T-helper 2 cell treated with Interferon-gamma antibody and Interleukin-4, amounts not matched to agents 5 μg/mL and 100 μg/mL, for 36 hours (primary cell): ENCODE measurements at regions not wholly inside any gene's neighbourhood (a gene's known extent, or its start where the extent isn't known, plus 50 kb on each side); places are given as distances from the start of the nearest gene placed in this dataset.

Experiments used
- DNase-seq: peaks from one replicate; pipeline ENCODE4 v3.0.0; 2021; ENCODE audit warnings: low spot score
- H3K27ac Mint-ChIP-seq: one replicate; pipeline ENCODE4 v1.8.0; 2021; ENCODE audit warnings: mild to moderate bottlenecking, mixed read lengths
- H3K27me3 Mint-ChIP-seq: one replicate; pipeline ENCODE4 v1.8.0; 2021; ENCODE audit warnings: low read depth, mixed read lengths
- H3K36me3 Mint-ChIP-seq: one replicate; pipeline ENCODE4 v1.8.0; 2021; ENCODE audit warnings: low read depth, mixed read lengths
- H3K4me1 Mint-ChIP-seq: one replicate; pipeline ENCODE4 v1.8.0; 2021; ENCODE audit warnings: low read depth, mixed read lengths
- H3K4me3 Mint-ChIP-seq: one replicate; pipeline ENCODE4 v1.8.0; 2022; ENCODE audit warnings: mild to moderate bottlenecking, moderate library complexity, mixed read lengths
- H3K9me3 Mint-ChIP-seq: one replicate; pipeline ENCODE4 v1.8.0; 2021; ENCODE audit warnings: mixed read lengths

DNA sequence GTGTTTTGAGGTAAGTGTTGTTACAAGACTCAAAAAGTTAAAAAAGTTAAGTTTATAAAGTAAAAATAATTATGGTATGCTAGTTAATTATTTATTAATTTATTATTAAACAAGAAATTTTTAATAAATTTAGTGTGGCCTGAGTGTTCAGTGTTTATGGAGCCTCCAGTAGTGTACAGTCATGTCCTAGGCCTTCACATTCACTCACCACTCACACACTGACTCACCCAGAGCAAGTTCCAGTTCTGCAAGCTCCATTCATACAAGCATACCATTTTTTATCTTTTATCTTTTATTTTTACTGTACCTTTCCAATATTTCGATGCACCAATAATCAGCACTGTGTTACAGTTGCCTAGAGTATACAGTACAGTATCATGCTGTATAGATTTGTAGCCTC lies 381.2 kb upstream of the MGMT start:
- no peak for DNase-seq
- no peak overlapping the region for H3K27ac Mint-ChIP-seq
- peaks cover 19% of the 10 kb centered on the region for H3K27me3 Mint-ChIP-seq
- H3K4me1 Mint-ChIP-seq, result no peaks in the 10 kb centered on the region
- no peaks in the 10 kb centered on the region for H3K36me3 Mint-ChIP-seq
- H3K9me3 Mint-ChIP-seq, result peaks cover 4% of the 10 kb centered on the region
- H3K4me3 Mint-ChIP-seq, result no peak overlapping the region

DNA sequence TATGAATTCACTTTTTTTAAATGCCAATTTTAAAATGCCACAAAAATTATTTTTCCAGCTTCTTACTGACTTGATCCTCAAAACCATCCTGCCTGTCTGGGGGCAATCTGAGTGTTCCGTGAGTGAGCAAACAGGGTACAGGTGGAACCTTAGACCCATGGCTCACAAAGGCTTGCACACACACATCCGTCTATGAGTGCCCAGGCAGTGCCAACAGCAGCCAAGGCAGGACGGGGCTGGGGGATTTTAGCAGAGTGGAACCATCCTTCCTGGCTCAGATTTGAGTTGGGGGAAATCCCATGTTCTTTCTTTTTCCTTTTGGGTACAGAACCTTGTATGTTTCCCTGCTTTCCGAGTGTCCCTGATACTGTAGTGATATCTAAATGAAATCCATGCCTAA lies 377.7 kb upstream of the MGMT start:
- Mint-ChIP-seq H3K9me3 (peaks cover 4% of the 10 kb centered on the region), H3K27ac (no peak overlapping the region), H3K4me1 (no peaks in the 10 kb centered on the region), H3K4me3 (no peak overlapping the region), H3K36me3 (no peaks in the 10 kb centered on the region), H3K27me3 (peaks cover 24% of the 10 kb centered on the region)
- no peak for DNase-seq

DNA sequence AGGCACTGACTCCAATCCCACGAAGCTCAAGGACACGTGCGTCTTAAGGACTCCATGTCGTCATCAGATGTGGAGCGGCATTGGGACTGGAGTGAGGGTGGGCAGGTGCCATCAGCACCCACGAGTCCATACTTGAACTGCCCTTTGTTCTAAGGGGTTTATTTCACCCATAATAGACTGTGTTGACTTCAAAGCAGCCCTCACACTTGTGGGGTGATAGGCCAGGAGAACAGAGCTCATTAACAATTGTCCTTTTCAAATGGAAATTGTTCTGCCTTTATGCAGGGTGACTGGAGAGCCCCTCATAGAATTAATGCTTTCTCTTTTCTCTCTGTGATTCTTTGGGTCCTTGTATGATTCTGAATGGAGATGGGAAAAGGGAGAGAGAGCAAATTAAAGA lies 376.9 kb upstream of the MGMT start:
- H3K27ac Mint-ChIP-seq, result no peak overlapping the region
- H3K27me3 Mint-ChIP-seq, result peaks cover 29% of the 10 kb centered on the region
- H3K9me3 Mint-ChIP-seq, result no peaks in the 10 kb centered on the region
- H3K4me3 Mint-ChIP-seq, result no peak overlapping the region
- no peaks in the 10 kb centered on the region for H3K4me1 Mint-ChIP-seq
- DNase-seq, result no peak
- no peaks in the 10 kb centered on the region for H3K36me3 Mint-ChIP-seq

DNA sequence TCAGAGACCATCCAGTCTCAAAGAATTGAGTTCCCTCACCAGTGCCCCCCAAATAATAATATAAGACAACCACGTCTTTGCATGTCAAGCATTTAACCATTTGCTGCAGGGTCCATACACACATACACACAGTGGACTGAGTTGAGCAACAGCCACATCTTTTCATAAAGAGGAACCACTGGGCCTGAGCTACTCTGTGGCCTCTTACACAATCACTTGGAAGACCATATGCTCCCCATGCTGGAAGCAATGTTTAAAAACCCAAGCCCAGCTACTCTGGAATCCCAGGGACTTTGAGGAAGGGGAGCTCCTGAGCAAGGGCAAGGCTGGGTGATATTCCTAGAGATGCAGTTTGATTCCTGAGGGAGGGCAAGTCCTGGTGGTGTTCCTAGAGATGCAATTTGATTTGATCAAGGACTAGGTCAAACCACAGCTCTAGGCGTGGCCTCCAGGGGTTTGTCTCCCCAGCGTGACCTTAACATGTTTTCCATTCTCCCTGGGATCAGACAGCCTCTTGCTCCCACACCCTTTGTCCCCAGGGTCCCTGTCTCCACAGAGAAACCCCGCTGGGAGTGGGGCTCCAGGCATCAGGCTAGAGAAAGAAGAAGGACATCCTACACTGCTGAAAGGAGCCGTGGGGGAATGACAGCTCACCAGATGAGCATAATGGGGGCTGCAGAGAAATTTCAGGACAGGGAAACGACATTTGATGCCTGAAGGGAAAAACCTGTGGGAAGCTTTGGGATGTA lies 376.2 kb upstream of the MGMT start:
- Mint-ChIP-seq H3K9me3 (no peaks in the 10 kb centered on the region), H3K27ac (no peak overlapping the region)

DNA sequence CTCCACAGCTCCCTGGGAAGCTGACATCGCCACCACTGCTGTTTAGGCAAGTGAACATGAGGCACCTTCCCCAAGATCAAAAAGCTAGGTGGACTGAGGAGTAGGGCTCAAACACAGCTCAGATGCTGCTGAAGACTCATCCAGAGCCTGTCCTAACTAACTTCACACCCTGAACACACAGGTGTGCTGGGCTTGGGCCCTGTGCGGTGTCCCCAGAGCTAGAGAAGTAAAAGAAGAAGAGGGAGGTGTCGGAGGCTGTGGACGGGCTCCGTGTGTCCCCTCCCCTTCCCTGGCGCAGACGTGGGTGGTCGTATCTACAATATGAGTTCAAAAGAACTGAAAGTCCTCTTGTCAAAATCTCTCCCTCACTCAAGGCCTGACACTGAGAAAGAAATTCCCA lies 373.4 kb upstream of the MGMT start:
- no peak overlapping the region for H3K4me3 Mint-ChIP-seq
- no peak overlapping the region for H3K27ac Mint-ChIP-seq
- no peaks in the 10 kb centered on the region for H3K36me3 Mint-ChIP-seq
- no peak for DNase-seq
- peaks cover 23% of the 10 kb centered on the region for H3K27me3 Mint-ChIP-seq
- no peaks in the 10 kb centered on the region for H3K9me3 Mint-ChIP-seq
- H3K4me1 Mint-ChIP-seq, result peaks cover 7% of the 10 kb centered on the region

More for the DNA sequence above, 376.2 kb upstream of the MGMT start:
- no peaks in the 10 kb centered on the region for H3K36me3 Mint-ChIP-seq
- no peak for DNase-seq
- no peaks in the 10 kb centered on the region for H3K4me1 Mint-ChIP-seq
- no peak overlapping the region for H3K4me3 Mint-ChIP-seq
- peaks cover 30% of the 10 kb centered on the region for H3K27me3 Mint-ChIP-seq

- Mint-ChIP-seq H3K27me3 (peaks cover 25% of the 10 kb centered on the region), H3K27ac (no peak overlapping the region), H3K4me3 (no peak overlapping the region), H3K9me3 (no peaks in the 10 kb centered on the region), H3K4me1 (peaks cover 7% of the 10 kb centered on the region), H3K36me3 (no peaks in the 10 kb centered on the region)
- DNase-seq, result no peak
Measured at GRCh38 chr10:129094233-129094632, 372.8 kb upstream of the MGMT start.

- no peak overlapping the region for H3K4me3 Mint-ChIP-seq
- H3K27me3 Mint-ChIP-seq, result peaks cover 23% of the 10 kb centered on the region
- peaks cover 7% of the 10 kb centered on the region for H3K4me1 Mint-ChIP-seq
- no peaks in the 10 kb centered on the region for H3K36me3 Mint-ChIP-seq
- H3K27ac Mint-ChIP-seq, result no peak overlapping the region
- no peaks in the 10 kb centered on the region for H3K9me3 Mint-ChIP-seq
- DNase-seq, result no peak
Measured at GRCh38 chr10:129094861-129095260, 372.2 kb upstream of the MGMT start.

DNA sequence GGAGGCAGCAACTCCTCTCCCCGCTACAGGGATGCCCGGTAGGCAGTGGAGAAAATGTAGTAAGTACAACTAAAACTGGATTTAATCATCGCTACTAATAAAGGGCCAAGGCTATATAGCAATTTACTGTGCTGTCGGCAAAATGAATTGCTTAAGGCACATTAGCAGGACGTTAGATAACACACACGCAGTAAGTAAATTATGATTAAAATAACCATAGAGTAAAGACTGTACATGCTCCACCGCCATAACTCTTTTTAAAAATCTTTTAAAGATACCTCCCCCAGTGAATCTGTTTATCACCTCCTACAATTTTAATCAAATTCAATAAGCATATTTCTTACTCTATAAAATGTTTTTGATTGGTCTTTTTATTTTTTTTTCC lies 371.4 kb upstream of the MGMT start:
- H3K27ac Mint-ChIP-seq, result no peak overlapping the region
- H3K9me3 Mint-ChIP-seq, result no peaks in the 10 kb centered on the region
- H3K27me3 Mint-ChIP-seq, result peaks cover 23% of the 10 kb centered on the region
- no peak overlapping the region for H3K4me3 Mint-ChIP-seq
- DNase-seq, result no peak
- peaks cover 7% of the 10 kb centered on the region for H3K4me1 Mint-ChIP-seq
- no peaks in the 10 kb centered on the region for H3K36me3 Mint-ChIP-seq

- Mint-ChIP-seq H3K36me3 (peaks cover under 1% of the 10 kb centered on the region), H3K4me3 (no peak overlapping the region), H3K27ac (no peak overlapping the region), H3K9me3 (no peaks in the 10 kb centered on the region), H3K27me3 (peaks cover 23% of the 10 kb centered on the region), H3K4me1 (peaks cover 10% of the 10 kb centered on the region)
- no peak for DNase-seq
Measured at GRCh38 chr10:129096065-129096984, 370.7 kb upstream of the MGMT start.

DNA sequence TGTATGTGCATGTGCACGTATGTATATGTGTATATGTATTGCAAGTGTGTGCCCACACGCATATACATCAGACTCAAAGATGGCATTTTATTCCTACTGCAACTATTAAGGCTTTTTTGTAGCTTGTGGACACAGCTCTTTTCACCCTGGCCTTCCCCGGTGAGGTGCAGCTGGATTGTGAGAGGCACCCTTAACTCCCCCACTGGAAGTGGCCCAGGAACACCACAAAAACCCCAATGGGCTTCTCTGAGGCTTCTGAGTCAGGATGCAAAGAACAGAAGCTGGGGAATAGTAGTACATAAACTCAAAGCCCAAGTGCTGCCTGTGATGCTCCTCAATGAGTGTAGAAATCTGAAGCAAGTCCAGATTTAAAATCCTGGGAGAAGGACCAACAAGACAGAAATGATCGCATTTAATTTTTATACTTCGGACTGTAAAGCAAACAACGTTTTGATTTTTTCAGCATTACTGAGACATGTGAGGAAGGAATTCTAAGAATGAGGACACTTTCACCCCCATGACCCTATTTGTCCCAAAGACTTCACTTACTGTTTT lies 369.2 kb upstream of the MGMT start:
- no peak overlapping the region for H3K27ac Mint-ChIP-seq
- H3K9me3 Mint-ChIP-seq, result peaks cover 6% of the 10 kb centered on the region
- DNase-seq, result no peak
- peaks cover 18% of the 10 kb centered on the region for H3K27me3 Mint-ChIP-seq
- H3K4me1 Mint-ChIP-seq, result peaks cover 25% of the 10 kb centered on the region
- peaks cover 9% of the 10 kb centered on the region for H3K36me3 Mint-ChIP-seq
- no peak overlapping the region for H3K4me3 Mint-ChIP-seq

- Mint-ChIP-seq H3K27me3 (peaks cover 18% of the 10 kb centered on the region), H3K9me3 (peaks cover 6% of the 10 kb centered on the region)
Measured at GRCh38 chr10:129098517-129098916, 368.5 kb upstream of the MGMT start.

GRCh38 chr10:129099486-129099885 lies 367.6 kb upstream of the MGMT start:
- no peak overlapping the region for H3K27ac Mint-ChIP-seq
- DNase-seq, result no peak
- peaks cover 9% of the 10 kb centered on the region for H3K36me3 Mint-ChIP-seq
- H3K4me1 Mint-ChIP-seq, result peaks cover 37% of the 10 kb centered on the region
- peaks cover 12% of the 10 kb centered on the region for H3K27me3 Mint-ChIP-seq
- peaks cover 6% of the 10 kb centered on the region for H3K9me3 Mint-ChIP-seq
- H3K4me3 Mint-ChIP-seq, result no peak overlapping the region

More at GRCh38 chr10:129098517-129098916, 368.5 kb upstream of the MGMT start:
- Mint-ChIP-seq H3K4me3 (no peak overlapping the region), H3K36me3 (peaks cover 9% of the 10 kb centered on the region), H3K27ac (no peak overlapping the region), H3K4me1 (peaks cover 28% of the 10 kb centered on the region)
- DNase-seq, result no peak

DNA sequence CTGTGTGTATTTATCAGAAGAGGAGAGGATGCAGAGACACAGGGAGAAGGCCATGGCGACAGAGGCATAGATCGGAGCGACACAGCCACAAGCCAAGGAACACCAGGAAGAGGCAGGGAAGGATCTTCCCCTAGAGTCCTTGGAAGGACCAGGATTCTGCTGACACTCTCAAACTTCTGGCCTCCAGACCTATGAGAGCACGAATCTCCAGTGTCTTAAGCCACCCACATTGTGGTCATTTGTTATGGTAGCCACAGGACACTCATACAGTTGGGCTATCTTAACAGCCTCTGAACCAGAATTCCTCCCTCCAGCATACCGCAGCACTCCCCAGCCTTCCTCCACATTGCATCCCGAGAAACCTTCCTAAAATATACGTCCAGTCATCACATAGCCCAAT lies 367.0 kb upstream of the MGMT start:
- DNase-seq, result no peak

More for the DNA sequence above, 367.0 kb upstream of the MGMT start:
- Mint-ChIP-seq H3K4me1 (peaks cover 42% of the 10 kb centered on the region), H3K4me3 (no peak overlapping the region), H3K27ac (no peak overlapping the region), H3K27me3 (peaks cover 10% of the 10 kb centered on the region), H3K36me3 (peaks cover 10% of the 10 kb centered on the region), H3K9me3 (peaks cover 7% of the 10 kb centered on the region)
